Ovary (tissue), 3 donors: ENCODE measurements at regions not wholly inside any gene's neighbourhood (a gene's known extent, or its start where the extent isn't known, plus 50 kb on each side); places are given as distances from the start of the nearest gene placed in this dataset.

Experiments used
- CTCF ChIP-seq, 3 donors: fragments of 450-650 bp in 2 of 3; fragments of 200-600 bp in 1 of 3; IDR thresholded peaks; one replicate each; pipeline versions ENCODE4 v1.5.1 to v1.8.0; 2016 to 2022; ENCODE audit warnings: antibody characterized with exemption in 3 of 3, mild to moderate bottlenecking in 1 of 3
- POLR2A ChIP-seq: fragments of 450-650 bp; IDR thresholded peaks from one replicate; pipeline ENCODE4 v1.6.1; 2017; ENCODE audit warnings: antibody characterized with exemption, mild to moderate bottlenecking, moderate library complexity
- donor health status: DM: no; HTN: no; CAD: no.

DNA sequence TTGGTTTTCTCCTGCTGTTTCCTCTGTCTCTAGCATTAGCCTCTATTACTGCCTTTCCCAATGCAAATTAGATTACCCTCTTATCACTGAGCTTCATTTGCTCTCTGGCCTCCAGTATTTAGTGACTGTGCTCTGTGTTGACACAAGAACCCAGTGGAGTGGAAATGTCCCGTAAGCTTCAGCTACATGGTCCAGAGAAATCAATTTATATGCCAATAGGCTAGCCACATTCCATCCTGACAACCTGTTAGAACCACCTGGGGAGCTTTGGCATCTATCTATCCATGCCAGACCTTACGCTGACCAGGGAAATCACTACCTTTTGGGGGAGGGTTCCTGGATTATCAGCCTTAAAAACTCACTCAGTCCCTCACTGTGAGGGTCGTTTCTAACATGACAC lies 459.6 kb downstream of the UTRN start:
- TF ChIP-seq CTCF (IDR thresholded peaks at IDR 0.05) (no peak), POLR2A (no peak)
